ENCODE measurements at regions not wholly inside any gene's neighbourhood (a gene's known extent, or its start where the extent isn't known, plus 50 kb on each side); places are given as distances from the start of the nearest gene placed in this dataset.

DNA sequence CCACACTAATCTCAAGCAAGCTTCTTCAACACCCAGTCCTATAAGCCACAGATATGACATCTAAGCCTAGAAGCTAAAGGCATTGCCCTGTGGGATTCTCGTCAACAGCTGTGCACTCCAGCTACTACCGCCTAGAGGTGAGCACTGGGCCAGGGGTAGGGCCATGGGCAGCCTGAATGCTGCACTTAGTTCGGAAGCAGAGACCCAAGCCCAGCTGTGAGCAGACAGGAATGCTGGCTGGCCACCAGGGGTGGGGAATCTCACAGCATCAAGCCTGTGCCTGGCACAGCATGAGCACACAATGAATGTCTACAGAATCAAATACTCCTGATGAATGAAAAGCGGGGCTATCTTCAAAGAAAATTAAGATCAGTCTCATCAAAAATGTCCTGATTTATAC lies 167.5 kb upstream of the UBL3 start (continued):
- TF ChIP-seq MAFK (IDR thresholded peaks at IDR 0.05; ENCODE audit: low read depth, low read length) (no peak), SIRT6 (IDR thresholded peaks at IDR 0.05; ENCODE audit: low read length) (no peak), SRF (IDR thresholded peaks at IDR 0.05; ENCODE audit: low read depth, low read length) (no peak)
- TF ChIP-seq, protein P1, sequence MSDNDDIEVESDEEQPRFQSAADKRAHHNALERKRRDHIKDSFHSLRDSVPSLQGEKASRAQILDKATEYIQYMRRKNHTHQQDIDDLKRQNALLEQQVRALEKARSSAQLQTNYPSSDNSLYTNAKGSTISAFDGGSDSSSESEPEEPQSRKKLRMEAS (IDR thresholded peaks at IDR 0.05): no peak
